Large intestine (tissue), 3 donors: ENCODE measurements at regions not wholly inside any gene's neighbourhood (a gene's known extent, or its start where the extent isn't known, plus 50 kb on each side); places are given as distances from the start of the nearest gene placed in this dataset.

Source experiments
- DNase-seq, 2 donors: peaks; one replicate each; pipeline versions ENCODE4 v3.0.0 to v3.0.0-alpha.2; 2013
- H3K27ac ChIP-seq: one replicate; pipeline ENCODE4 v1.5.1; 2013; ENCODE audit warnings: low read length
- H3K27me3 ChIP-seq: 2 replicates; pipeline ENCODE4 v1.6.1; 2013; ENCODE audit warnings: low read length; ENCODE audit not compliant: control insufficient read depth, insufficient read depth
- H3K36me3 ChIP-seq: 2 replicates; pipeline ENCODE4 v1.6.1; 2013; ENCODE audit warnings: low read length; ENCODE audit not compliant: control insufficient read depth, insufficient read depth
- H3K4me1 ChIP-seq: one replicate; pipeline ENCODE4 v1.6.1; 2013; ENCODE audit warnings: low read length; ENCODE audit not compliant: control insufficient read depth, insufficient read depth
- H3K4me3 ChIP-seq: one replicate; pipeline ENCODE4 v1.5.1; 2013; ENCODE audit warnings: low read length
- H3K9me3 ChIP-seq: one replicate; pipeline ENCODE4 v1.6.1; 2013; ENCODE audit warnings: mild to moderate bottlenecking, low read depth, low read length, moderate library complexity; ENCODE audit not compliant: control insufficient read depth
- whole genome bisulfite sequencing: methylation state at CpG from one replicate; pipeline ENCODE4 v1.1.5; 2013; ENCODE audit warnings: low lambda C conversion rate; ENCODE audit not compliant: insufficient coverage; 5-methylcytosine and 5-hydroxymethylcytosine counted together

DNA sequence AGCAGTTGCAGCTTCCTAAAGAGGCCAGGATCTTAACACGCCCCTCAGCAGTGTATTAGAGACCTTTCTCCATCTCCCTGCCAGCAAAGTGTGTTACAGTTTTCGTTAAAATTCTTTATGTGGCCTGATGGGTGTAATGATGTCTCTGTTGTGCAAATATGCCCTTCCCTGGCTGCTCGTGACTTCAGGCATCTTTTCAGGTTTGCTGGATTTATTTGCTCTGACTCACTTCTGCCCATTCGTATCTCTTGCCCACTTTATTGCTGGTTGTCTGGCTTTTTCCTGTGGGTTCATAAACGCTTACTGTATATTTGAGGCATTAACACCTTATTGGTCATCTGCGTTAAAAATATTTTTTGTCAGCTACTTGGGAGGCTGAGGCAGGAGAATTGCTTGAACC is 134.5 kb downstream of the ASB1 start:
- H3K4me3 ChIP-seq: no peak overlapping the region
- 83% methylated on average over 1 of the region's 6 CpGs for WGBS
- no peaks in the 10 kb centered on the region for H3K36me3 ChIP-seq
- no peaks in the 10 kb centered on the region for H3K4me1 ChIP-seq
- H3K27me3 ChIP-seq: no peaks in the 10 kb centered on the region
- no peak overlapping the region for H3K27ac ChIP-seq
- no peaks in the 10 kb centered on the region for H3K9me3 ChIP-seq
- no peak for DNase-seq

DNA sequence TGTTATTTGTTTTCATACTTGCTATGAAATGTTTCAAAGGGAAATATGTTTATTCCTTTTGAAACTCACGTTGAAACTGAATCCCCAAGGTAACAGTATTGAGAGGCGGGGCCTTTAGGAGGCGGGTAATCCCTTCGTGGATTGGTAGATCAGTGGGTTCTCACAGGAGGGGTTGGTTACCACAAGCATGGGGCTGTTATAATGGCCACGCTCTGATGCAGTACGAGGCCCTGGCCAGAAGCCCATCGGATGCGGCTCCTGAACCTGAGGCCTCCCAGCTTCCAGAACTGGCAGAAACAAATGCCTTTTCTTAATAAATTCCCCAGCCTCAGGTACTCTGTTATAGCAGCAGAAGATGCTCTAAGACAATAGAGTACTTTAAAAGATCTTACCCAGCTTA is 135.7 kb downstream of the ASB1 start:
- WGBS: no CpG with 5 or more reads among the region's 8 CpGs
- no peak for DNase-seq
- no peaks in the 10 kb centered on the region for H3K36me3 ChIP-seq
- no peaks in the 10 kb centered on the region for H3K4me1 ChIP-seq
- H3K27me3 ChIP-seq: no peaks in the 10 kb centered on the region
- no peaks in the 10 kb centered on the region for H3K9me3 ChIP-seq
- no peak overlapping the region for H3K27ac ChIP-seq
- H3K4me3 ChIP-seq: no peak overlapping the region

DNA sequence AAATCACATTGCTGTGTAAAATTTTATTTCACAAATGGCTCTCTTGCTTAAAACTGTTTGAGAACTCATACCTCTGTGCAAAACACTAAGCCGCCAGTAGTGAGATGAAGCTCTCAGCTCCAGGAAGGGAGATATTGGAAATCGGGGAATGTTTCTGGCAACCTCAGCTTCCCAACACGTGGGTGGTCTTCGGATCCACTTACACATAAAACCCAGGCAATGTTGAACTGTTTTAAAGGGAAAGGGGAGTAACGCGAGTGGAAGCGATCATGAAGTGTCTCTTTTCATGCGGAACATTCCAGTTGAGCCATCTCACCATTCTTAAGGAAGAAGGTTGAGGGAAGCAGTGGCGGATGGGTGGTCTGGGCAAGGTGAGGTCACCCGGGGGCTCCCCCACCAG is 136.8 kb downstream of the ASB1 start:
- H3K27ac ChIP-seq: no peak overlapping the region
- no peaks in the 10 kb centered on the region for H3K27me3 ChIP-seq
- no peak for DNase-seq
- no peaks in the 10 kb centered on the region for H3K4me1 ChIP-seq
- no peak overlapping the region for H3K4me3 ChIP-seq
- H3K9me3 ChIP-seq: no peaks in the 10 kb centered on the region
- no peaks in the 10 kb centered on the region for H3K36me3 ChIP-seq
- 70% methylated on average over 2 of the region's 10 CpGs for WGBS

DNA sequence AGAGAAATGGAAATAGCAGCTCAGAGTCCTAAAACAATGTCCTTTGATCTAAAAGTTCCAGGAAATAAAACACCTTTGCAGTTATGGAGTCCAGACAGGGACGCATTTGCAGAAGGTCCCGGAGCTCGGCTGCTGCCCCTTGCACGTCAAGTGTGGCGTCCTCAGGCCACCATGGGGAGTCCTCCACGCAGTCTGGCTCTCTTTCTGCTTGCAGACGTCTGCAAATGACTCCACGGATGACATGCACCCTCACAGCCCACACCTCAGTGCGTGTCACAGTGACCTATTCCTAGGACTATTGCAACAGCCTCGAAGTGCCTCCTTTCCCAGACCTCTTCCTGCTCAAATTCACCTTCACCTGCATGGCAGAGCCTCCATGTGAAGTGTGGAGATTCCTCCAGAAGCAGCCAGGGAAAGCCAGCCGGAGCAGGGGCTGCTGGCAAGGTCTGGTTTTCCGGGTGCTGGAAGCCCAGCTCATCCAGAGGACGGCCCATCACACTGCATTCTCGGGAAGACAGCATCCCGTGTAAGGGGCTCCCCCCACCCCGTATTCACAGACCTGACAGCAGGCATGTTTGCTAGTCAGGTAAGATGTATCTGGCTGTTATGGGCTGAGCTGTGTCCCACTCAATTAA is 137.7 kb downstream of the ASB1 start:
- Histone ChIP-seq H3K9me3 (no peaks in the 10 kb centered on the region), H3K27me3 (no peaks in the 10 kb centered on the region), H3K4me3 (no peak overlapping the region), H3K4me1 (no peaks in the 10 kb centered on the region), H3K36me3 (no peaks in the 10 kb centered on the region), H3K27ac (no peak overlapping the region)
- no CpG with 5 or more reads among the region's 16 CpGs for WGBS
- DNase-seq: no peak

DNA sequence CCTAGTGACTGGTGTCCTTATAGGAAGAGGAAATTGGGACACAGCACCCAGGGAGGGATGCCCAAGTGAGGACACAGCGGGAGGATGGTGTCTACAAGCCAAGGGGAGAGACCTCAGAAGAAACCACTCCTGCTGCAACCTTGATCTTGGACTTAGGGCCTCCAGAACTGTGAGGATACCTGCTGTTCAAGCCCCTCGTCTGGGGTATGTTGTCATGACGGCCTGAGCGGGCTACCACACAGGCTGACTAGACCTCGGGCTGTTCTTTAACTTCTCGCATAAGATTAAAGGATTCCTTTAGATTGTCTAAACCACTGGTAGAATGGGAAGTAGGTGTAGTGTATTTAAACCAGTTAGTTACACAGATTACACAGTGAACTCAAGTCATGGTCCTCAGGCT is 138.3 kb downstream of the ASB1 start:
- Histone ChIP-seq H3K9me3 (no peaks in the 10 kb centered on the region), H3K4me1 (no peaks in the 10 kb centered on the region), H3K27ac (no peak overlapping the region), H3K36me3 (no peaks in the 10 kb centered on the region), H3K4me3 (no peak overlapping the region), H3K27me3 (no peaks in the 10 kb centered on the region)
- WGBS: no CpG with 5 or more reads among the region's 6 CpGs
- DNase-seq: no peak

DNA sequence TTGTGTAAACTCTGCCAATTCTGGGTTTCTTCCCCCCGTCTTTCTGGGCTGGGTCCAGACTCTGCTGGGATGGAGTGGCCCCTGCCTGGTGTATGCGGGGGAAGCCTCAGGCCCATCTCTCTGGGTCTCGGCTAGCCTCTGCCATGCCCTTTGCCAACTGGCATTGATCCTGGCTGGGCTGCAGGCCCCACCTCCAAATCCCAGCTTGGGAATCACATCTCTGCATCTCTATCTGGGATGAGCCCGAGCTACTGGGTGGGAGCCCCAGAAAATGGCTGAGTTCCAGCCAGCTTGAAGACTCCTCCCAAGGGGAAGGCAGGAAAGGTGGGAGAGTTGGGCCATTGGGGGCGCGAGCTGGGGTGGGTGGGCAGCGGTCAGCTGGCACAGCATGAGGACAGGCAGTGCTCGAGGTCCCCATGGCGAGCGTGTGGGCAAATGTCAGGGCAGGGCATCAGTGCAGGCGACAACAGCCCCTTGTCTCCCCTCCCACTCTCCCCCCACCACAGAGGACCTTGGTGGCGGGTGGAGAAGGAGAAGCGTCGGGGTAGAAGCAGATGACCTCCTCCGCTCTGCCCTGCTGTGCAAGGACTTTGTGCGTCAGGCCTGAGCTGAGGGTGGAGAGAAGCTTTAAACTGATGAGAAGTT is 139.4 kb downstream of the ASB1 start:
- H3K4me3 ChIP-seq: no peak overlapping the region
- no peak overlapping the region for H3K27ac ChIP-seq
- no peaks in the 10 kb centered on the region for H3K9me3 ChIP-seq
- DNase-seq: no peak
- H3K36me3 ChIP-seq: no peaks in the 10 kb centered on the region
- WGBS: no CpG with 5 or more reads among the region's 16 CpGs
- H3K27me3 ChIP-seq: no peaks in the 10 kb centered on the region
- H3K4me1 ChIP-seq: no peaks in the 10 kb centered on the region

DNA sequence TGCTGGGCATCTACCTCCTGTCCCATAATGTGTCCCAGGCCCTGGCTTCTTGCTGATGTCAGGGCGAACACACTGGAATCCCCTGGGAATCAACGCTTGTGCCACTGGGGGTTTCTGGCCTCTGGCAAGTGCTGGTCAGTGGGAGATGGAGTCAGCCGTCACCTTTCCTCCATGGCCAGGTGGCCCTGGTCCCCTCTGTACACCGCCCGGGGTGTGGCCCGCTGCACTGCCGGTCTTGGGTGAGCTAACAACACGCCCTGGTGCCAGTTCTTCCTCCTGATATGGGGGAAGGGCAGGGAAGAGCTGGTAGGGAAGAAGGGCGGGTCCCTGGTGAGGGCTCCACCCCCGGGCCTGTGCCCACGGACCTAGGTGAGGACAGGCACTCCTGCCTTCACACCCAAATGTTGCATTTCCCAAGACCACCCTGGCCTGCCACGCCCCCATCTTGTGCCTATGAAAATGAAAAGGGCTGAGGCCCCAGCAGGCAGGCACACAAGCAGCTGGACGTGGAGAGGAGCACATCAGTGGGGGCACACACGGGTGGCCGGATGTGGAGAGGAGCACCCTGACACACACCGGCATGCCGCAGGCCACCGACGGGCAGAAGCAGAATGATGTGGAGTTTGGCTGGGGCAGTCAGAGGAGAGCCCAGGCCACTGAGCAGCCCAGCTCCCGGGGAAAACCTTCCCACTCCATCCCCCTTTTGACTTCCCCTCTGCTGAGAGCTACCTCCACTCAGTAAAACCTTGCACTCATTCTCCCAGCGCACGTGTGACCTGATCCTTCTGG is 140.5 kb downstream of the ASB1 start:
- Histone ChIP-seq H3K27ac (no peak overlapping the region), H3K4me3 (no peak overlapping the region), H3K4me1 (no peaks in the 10 kb centered on the region), H3K36me3 (no peaks in the 10 kb centered on the region), H3K27me3 (no peaks in the 10 kb centered on the region), H3K9me3 (no peaks in the 10 kb centered on the region)
- no peak for DNase-seq
- no CpG with 5 or more reads among the region's 22 CpGs for WGBS

DNA sequence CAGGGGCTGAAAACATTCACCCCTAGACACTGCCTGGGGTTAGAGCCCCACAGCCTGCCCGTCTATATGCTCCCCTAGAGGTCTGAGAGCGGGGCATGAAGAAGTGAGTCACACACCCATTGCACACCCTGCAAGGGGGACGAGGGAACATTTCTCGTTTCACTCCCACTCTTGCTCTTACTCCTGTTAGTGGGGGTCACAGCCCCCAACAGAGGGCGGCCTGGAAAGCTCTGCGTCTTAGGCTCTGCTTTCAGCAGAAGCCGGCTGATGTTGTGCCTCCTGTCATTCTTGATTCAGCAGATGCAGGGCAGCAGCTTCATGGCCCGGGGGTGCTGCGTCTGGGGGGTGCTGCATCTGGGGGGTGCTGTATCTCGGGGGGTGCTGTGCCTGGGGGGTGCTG is 141.3 kb downstream of the ASB1 start:
- Histone ChIP-seq H3K9me3 (no peaks in the 10 kb centered on the region), H3K27me3 (no peaks in the 10 kb centered on the region), H3K27ac (no peak overlapping the region), H3K4me3 (no peak overlapping the region), H3K36me3 (no peaks in the 10 kb centered on the region), H3K4me1 (no peaks in the 10 kb centered on the region)
- DNase-seq: no peak
- WGBS: 60% methylated on average over 1 of the region's 10 CpGs

DNA sequence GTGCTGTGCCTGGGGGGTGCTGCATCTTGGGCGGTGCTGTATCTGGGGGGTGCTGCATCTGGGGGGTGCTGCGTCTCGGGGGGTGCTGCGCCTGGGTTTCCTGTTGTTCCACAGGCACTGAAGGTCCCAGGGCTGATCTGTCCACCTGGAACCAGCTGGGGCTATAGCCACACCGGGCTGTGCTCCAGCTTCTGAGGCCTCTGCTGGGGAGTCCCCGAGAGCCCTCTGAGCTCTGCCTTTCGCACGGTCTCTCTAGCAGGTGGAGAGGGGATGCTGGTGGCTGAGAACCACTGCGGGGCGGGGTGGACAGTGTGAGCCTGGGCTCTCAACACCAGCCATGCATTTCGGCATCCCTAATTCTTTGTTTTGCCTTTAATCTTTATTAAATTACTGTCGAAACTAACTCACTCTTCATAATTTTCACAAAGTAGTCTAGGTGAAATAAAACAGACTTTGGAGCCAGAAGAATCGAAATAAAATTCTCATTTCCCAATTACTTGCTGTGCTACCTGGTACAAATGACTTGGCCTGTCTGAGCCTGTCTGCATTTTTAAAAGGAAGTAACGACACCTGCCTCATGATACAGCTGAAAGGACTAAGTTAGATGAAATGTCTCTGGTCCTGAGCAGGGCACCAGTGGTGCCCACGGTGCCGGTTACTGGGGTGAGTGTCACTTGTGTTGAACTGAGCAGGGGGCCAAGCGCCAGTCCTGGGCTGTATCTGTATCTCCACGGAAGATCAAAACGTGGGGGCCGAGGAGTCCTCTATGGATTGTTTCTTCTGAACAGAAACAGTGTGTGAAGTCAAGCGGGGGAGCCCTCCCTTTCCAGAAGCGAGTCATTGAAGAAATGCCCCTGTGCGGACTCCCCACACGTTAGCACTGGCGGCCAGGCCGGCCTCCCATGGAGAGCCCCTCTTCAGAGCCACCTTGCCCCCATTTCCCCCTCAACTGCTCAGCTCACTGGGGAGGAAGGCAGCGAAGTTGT is 142.0 kb downstream of the ASB1 start:
- no peak overlapping the region for H3K4me3 ChIP-seq
- H3K4me1 ChIP-seq: no peaks in the 10 kb centered on the region
- no peaks in the 10 kb centered on the region for H3K36me3 ChIP-seq
- 100% methylated on average over 2 of the region's 27 CpGs for WGBS
- H3K27me3 ChIP-seq: no peaks in the 10 kb centered on the region
- no peak overlapping the region for H3K27ac ChIP-seq
- no peak for DNase-seq
- H3K9me3 ChIP-seq: no peaks in the 10 kb centered on the region
